SU-DHL-6 (cell line): ENCODE measurements at regions not wholly inside any gene's neighbourhood (a gene's known extent, or its start where the extent isn't known, plus 50 kb on each side); places are given as distances from the start of the nearest gene placed in this dataset.

Experiments
- H2AFZ ChIP-seq: fragments of 200-600 bp; sonication (generic); 2 replicates; pipeline ENCODE4 v1.6.1; 2014; ENCODE audit warnings: low read depth, mild to moderate bottlenecking, moderate library complexity, mixed read lengths, antibody characterized with exemption, low read length; ENCODE audit not compliant: severe bottlenecking
- H3F3A ChIP-seq: fragments of 200-600 bp; shearing (Covaris generic); 2 replicates; pipeline ENCODE4 v1.6.0; 2016; ENCODE audit warnings: antibody characterized with exemption, mild to moderate bottlenecking; ENCODE audit not compliant: insufficient read depth
- H3K27ac ChIP-seq: fragments of 200-600 bp; sonication (generic); 2 replicates; pipeline ENCODE4 v1.5.1; 2016; ENCODE audit warnings: low read depth, mild to moderate bottlenecking, low read length, moderate library complexity, mixed read lengths
- H3K27me3 ChIP-seq: fragments of 200-600 bp; sonication (generic), shearing (Covaris generic); 2 replicates; pipeline ENCODE4 v1.6.0; 2014; ENCODE audit warnings: mild to moderate bottlenecking, low read length
- H3K36me3 ChIP-seq: fragments of 200-600 bp; sonication (generic); 2 replicates; pipeline ENCODE4 v1.6.1; 2014; ENCODE audit warnings: mild to moderate bottlenecking, low read length, mixed read lengths
- H3K4me2 ChIP-seq: fragments of 300-600, 200-600 bp; shearing (Covaris generic), sonication (generic); 2 replicates; pipeline ENCODE4 v1.6.0; 2014; ENCODE audit warnings: low read length, low read depth, mild to moderate bottlenecking; ENCODE audit not compliant: poor library complexity, severe bottlenecking
- H3K4me3 ChIP-seq: fragments of 200-600 bp; sonication (generic); 2 replicates; pipeline ENCODE4 v1.5.1; 2014; ENCODE audit warnings: antibody characterized with exemption, low read length, mild to moderate bottlenecking, mixed read lengths; ENCODE audit not compliant: insufficient read depth, poor library complexity, severe bottlenecking
- H3K79me2 ChIP-seq: fragments of 200-600 bp; sonication (generic); 2 replicates; pipeline ENCODE4 v1.6.1; 2014; ENCODE audit warnings: mild to moderate bottlenecking, low read length, moderate library complexity; ENCODE audit not compliant: insufficient read depth
- H3K9ac ChIP-seq: fragments of 200-600 bp; sonication (generic); 2 replicates; pipeline ENCODE4 v1.7.0; 2014; ENCODE audit warnings: mild to moderate bottlenecking, low read length
- H3K9me2 ChIP-seq: fragments of 200-600 bp; sonication (generic); replicated peaks from 2 replicates; pipeline ENCODE4 v1.6.1; 2014; ENCODE audit warnings: low read length; ENCODE audit not compliant: insufficient read depth
- H3K9me3 ChIP-seq: fragments of 200-600 bp; sonication (generic); 2 replicates; pipeline ENCODE4 v1.6.1; 2014; ENCODE audit warnings: low read length, mixed read lengths; ENCODE audit not compliant: insufficient read depth
- H4K20me1 ChIP-seq: fragments of 200-600 bp; sonication (generic); 2 replicates; pipeline ENCODE4 v1.6.1; 2014; ENCODE audit warnings: low read depth, mild to moderate bottlenecking, antibody characterized with exemption, low read length, moderate library complexity, mixed read lengths
- CTCF ChIP-seq: fragments of 200-600 bp; sonication (generic); IDR thresholded peaks from one replicate; pipeline ENCODE4 v1.5.1; 2017; ENCODE audit warnings: antibody characterized with exemption, mild to moderate bottlenecking, low read length, moderate library complexity; ENCODE audit not compliant: insufficient read depth, poor library complexity, severe bottlenecking
- EZH2phosphoT487 ChIP-seq: fragments of 200-600 bp; sonication (generic), shearing (Covaris generic); conservative IDR thresholded peaks from 2 replicates; pipeline ENCODE4 v1.6.1; 2018; ENCODE audit warnings: mild to moderate bottlenecking, antibody characterized with exemption, low read length, moderate library complexity, mixed read lengths

- Histone ChIP-seq H3F3A (no peaks in the 10 kb centered on the region), H3K79me2 (no peaks in the 10 kb centered on the region), H3K9me3 (no peaks in the 10 kb centered on the region), H3K4me3 (no peak overlapping the region), H3K27me3 (no peaks in the 10 kb centered on the region), H2AFZ (no peak overlapping the region), H3K9me2 (no peaks in the 10 kb centered on the region), H3K27ac (no peak overlapping the region), H4K20me1 (no peaks in the 10 kb centered on the region), H3K9ac (no peak overlapping the region), H3K36me3 (no peaks in the 10 kb centered on the region), H3K4me2 (no peak overlapping the region)
- no peak for TF ChIP-seq EZH2phosphoT487
- no peak for TF ChIP-seq CTCF
Measured at GRCh38 chr10:128526791-128527375, 400.7 kb upstream of the MKI67 start.

GRCh38 chr10:128527711-128528110, 401.5 kb upstream of the MKI67 start:
- Histone ChIP-seq H3K9me3 (no peaks in the 10 kb centered on the region), H3K4me2 (no peak overlapping the region), H4K20me1 (no peaks in the 10 kb centered on the region), H3K9ac (no peak overlapping the region), H3K79me2 (no peaks in the 10 kb centered on the region), H3K27me3 (no peaks in the 10 kb centered on the region), H3K27ac (no peak overlapping the region), H3K9me2 (no peaks in the 10 kb centered on the region), H2AFZ (no peak overlapping the region), H3F3A (no peaks in the 10 kb centered on the region), H3K4me3 (no peak overlapping the region), H3K36me3 (no peaks in the 10 kb centered on the region)
- TF ChIP-seq CTCF (no peak), EZH2phosphoT487 (no peak)

- H3K36me3 ChIP-seq: no peaks in the 10 kb centered on the region
- H3K4me3 ChIP-seq: no peak overlapping the region
- H3K79me2 ChIP-seq: no peaks in the 10 kb centered on the region
- H3F3A ChIP-seq: no peaks in the 10 kb centered on the region
- H3K9me3 ChIP-seq: no peaks in the 10 kb centered on the region
- H3K27me3 ChIP-seq: no peaks in the 10 kb centered on the region
- H3K9me2 ChIP-seq: no peaks in the 10 kb centered on the region
- H4K20me1 ChIP-seq: no peaks in the 10 kb centered on the region
- no peak for TF ChIP-seq CTCF
- no peak for TF ChIP-seq EZH2phosphoT487
- no peak overlapping the region for H2AFZ ChIP-seq
- no peak overlapping the region for H3K27ac ChIP-seq
- H3K4me2 ChIP-seq: no peak overlapping the region
- no peak overlapping the region for H3K9ac ChIP-seq
Measured at GRCh38 chr10:128528167-128528566, 401.9 kb upstream of the MKI67 start.
